Right lobe of liver (tissue), 6 donors: ENCODE measurements at regions not wholly inside any gene's neighbourhood (a gene's known extent, or its start where the extent isn't known, plus 50 kb on each side); places are given as distances from the start of the nearest gene placed in this dataset.

ENCODE experiments used
- ATAC-seq, 4 donors: fragments of 200-7000 bp; cut with Tn5 transposase; one replicate each; pipeline ENCODE4 v1.9.1; 2020; ENCODE audit warnings: mild to moderate bottlenecking in 4 of 4, moderate library complexity in 4 of 4
- DNase-seq, 3 donors: peaks; one replicate each; pipeline ENCODE4 v3.0.0-alpha.2; 2020
- H3K27ac ChIP-seq, 3 donors: fragments of 200-600 bp; one replicate each; pipeline ENCODE4 v1.8.0; 2022
- H3K27me3 ChIP-seq, 2 donors: fragments of 200-600 bp; one replicate each; pipeline ENCODE4 v1.8.0; 2022
- H3K36me3 ChIP-seq, 4 donors: fragments of 200-600 bp; sonication (generic) in 1 of 4; one replicate each; pipeline versions ENCODE4 v1.5.1 to v1.8.0; 2017 to 2022; ENCODE audit warnings: control low read depth in 1 of 4
- H3K4me1 ChIP-seq, 4 donors: fragments of 200-600 bp; sonication (generic) in 1 of 4; one replicate each; pipeline versions ENCODE4 v1.5.1 to v1.8.0; 2017 to 2022; ENCODE audit warnings: control low read depth in 1 of 4
- H3K4me3 ChIP-seq, 3 donors: fragments of 200-600 bp; one replicate each; pipeline ENCODE4 v1.8.0; 2022
- H3K9me3 ChIP-seq, 4 donors: fragments of 200-600 bp; sonication (generic) in 1 of 4; one replicate each; pipeline versions ENCODE4 v1.5.1 to v1.8.0; 2017 to 2022; ENCODE audit warnings: control low read depth in 1 of 4
- POLR2A ChIP-seq: fragments of 450-650 bp; IDR thresholded peaks from one replicate; pipeline ENCODE4 v1.6.1; 2017; ENCODE audit warnings: antibody characterized with exemption, mild to moderate bottlenecking
- WGBS: methylation state at CpG from one replicate; pipeline ENCODE4 v1.1.6; 2018; ENCODE audit warnings: low coverage, low lambda C conversion rate; ENCODE audit not compliant: insufficient coverage; ENCODE audit errors: missing lambda C conversion rate; 5-methylcytosine and 5-hydroxymethylcytosine counted together
- intact Hi-C, 2 donors: fragments of 100-400 bp; cut with DNase I; formaldehyde crosslinking; loops; one replicate each; pipeline versions ENCODE4 v1.11.2 to v1.14.1; 2022
- TF ChIP-seq, protein P1 (sequence below), 4 donors: fragments of 200-600 bp in 3 of 4; fragments of 450-650 bp in 1 of 4; IDR thresholded peaks; one replicate each; pipeline versions ENCODE4 v1.5.1 to v1.8.0; 2016 to 2022; ENCODE audit warnings: antibody characterized with exemption in 4 of 4, mild to moderate bottlenecking in 2 of 4
- donor health status: DM: no; HTN: yes; CAD: no.
- donor health status: DM: no; HTN: no; CAD: no.
- donor health status: DM: no; HTN: no; CAD: no.
- donor health status: DM: no; HTN: yes; CAD: no.
- donor health status: DM: no; HTN: yes; CAD: no.

GRCh38 chr1:72757843-72758242, 475.5 kb upstream of the NEGR1 start:
- H3K4me3 ChIP-seq = no peak overlapping the region
- no peaks in the 10 kb centered on the region for H3K27me3 ChIP-seq
- H3K4me1 ChIP-seq = no peaks in the 10 kb centered on the region
- TF ChIP-seq POLR2A = no peak
- TF ChIP-seq, protein P1, sequence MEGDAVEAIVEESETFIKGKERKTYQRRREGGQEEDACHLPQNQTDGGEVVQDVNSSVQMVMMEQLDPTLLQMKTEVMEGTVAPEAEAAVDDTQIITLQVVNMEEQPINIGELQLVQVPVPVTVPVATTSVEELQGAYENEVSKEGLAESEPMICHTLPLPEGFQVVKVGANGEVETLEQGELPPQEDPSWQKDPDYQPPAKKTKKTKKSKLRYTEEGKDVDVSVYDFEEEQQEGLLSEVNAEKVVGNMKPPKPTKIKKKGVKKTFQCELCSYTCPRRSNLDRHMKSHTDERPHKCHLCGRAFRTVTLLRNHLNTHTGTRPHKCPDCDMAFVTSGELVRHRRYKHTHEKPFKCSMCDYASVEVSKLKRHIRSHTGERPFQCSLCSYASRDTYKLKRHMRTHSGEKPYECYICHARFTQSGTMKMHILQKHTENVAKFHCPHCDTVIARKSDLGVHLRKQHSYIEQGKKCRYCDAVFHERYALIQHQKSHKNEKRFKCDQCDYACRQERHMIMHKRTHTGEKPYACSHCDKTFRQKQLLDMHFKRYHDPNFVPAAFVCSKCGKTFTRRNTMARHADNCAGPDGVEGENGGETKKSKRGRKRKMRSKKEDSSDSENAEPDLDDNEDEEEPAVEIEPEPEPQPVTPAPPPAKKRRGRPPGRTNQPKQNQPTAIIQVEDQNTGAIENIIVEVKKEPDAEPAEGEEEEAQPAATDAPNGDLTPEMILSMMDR (IDR thresholded peaks at IDR 0.05) = no peak
- WGBS = 57% methylated on average over 2 of the region's 2 CpGs
- H3K36me3 ChIP-seq = no peaks in the 10 kb centered on the region
- intact Hi-C loops = no loop called here
- H3K27ac ChIP-seq = no peak overlapping the region
- ATAC-seq (no peak), DNase-seq (no peak)
- no peaks in the 10 kb centered on the region for H3K9me3 ChIP-seq

- Histone ChIP-seq H3K27me3 (no peaks in the 10 kb centered on the region), H3K4me1 (no peaks in the 10 kb centered on the region), H3K4me3 (no peak overlapping the region), H3K27ac (no peak overlapping the region), H3K36me3 (no peaks in the 10 kb centered on the region), H3K9me3 (no peaks in the 10 kb centered on the region)
- DNase-seq = no peak
- no peak for ATAC-seq
- WGBS = 22% methylated on average over 2 of the region's 2 CpGs
- TF ChIP-seq, protein P1 (IDR thresholded peaks at IDR 0.05) = no peak
- intact Hi-C loops = no loop called here
Measured at GRCh38 chr1:72745413-72745812, 463.1 kb upstream of the NEGR1 start.

- Histone ChIP-seq H3K27ac (no peak overlapping the region), H3K27me3 (no peaks in the 10 kb centered on the region), H3K9me3 (no peaks in the 10 kb centered on the region), H3K4me1 (no peaks in the 10 kb centered on the region), H3K36me3 (no peaks in the 10 kb centered on the region), H3K4me3 (no peak overlapping the region)
- ATAC-seq (no peak), DNase-seq (no peak)
- intact Hi-C loops = no loop called here
- TF ChIP-seq, protein P1 (IDR thresholded peaks at IDR 0.05) = no peak
- no peak for TF ChIP-seq POLR2A
- WGBS = 53% methylated on average over 1 of the region's 1 CpG
Measured at GRCh38 chr1:72734415-72734814, 452.1 kb upstream of the NEGR1 start.

GRCh38 chr1:72724951-72725861, 442.9 kb upstream of the NEGR1 start:
- WGBS = 57% methylated on average over 4 of the region's 17 CpGs
- H3K4me1 ChIP-seq = no peaks in the 10 kb centered on the region
- H3K27ac ChIP-seq = no peak overlapping the region
- H3K36me3 ChIP-seq = no peaks in the 10 kb centered on the region
- H3K4me3 ChIP-seq = no peak overlapping the region
- no peaks in the 10 kb centered on the region for H3K27me3 ChIP-seq
- peak; percentile 9 to 43 (median 36) for DNase-seq
- TF ChIP-seq, protein P1 (IDR thresholded peaks at IDR 0.05) = no peak
- no peak for TF ChIP-seq POLR2A
- no peaks in the 10 kb centered on the region for H3K9me3 ChIP-seq
- peak in 1 of 4 donors; percentile 29 for ATAC-seq
- intact Hi-C loops = no loop called here
